OCI-LY1 (cell line): ENCODE measurements at regions not wholly inside any gene's neighbourhood (a gene's known extent, or its start where the extent isn't known, plus 50 kb on each side); places are given as distances from the start of the nearest gene placed in this dataset.

Experiments
- EZH2 ChIP-seq: fragments of 200-600 bp; sonication (generic), shearing (Covaris generic); IDR thresholded peaks from 2 replicates; pipeline ENCODE4 v1.8.0; 2017; ENCODE audit warnings: borderline replicate concordance, mixed run types, mild to moderate bottlenecking, antibody characterized with exemption, low read length, moderate library complexity, mixed read lengths
- TF ChIP-seq, protein P1 (sequence below): fragments of 200-600 bp; sonication (generic), shearing (Covaris generic); IDR thresholded peaks from 2 replicates; pipeline ENCODE4 v1.5.1; 2017; ENCODE audit warnings: mild to moderate bottlenecking, antibody characterized with exemption, low read length, moderate library complexity, mixed read lengths

DNA sequence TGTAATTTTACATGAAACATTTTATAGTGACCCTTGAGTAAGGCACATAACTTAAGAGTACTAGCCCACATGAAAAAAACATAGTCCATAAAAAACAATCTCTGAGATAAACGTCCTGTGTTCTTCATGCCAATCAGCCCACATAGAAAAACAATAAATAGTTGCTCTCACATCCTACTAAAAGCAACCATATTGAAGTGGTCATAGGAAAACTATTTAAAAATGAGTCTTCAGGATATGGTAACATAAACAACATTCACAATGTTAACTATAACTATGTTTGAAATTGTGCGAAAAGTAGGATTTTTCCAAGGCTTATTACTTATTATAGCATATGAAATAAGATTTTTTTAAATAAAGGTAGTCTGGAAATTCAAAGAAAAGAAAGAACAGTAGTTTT lies 77.1 kb upstream of the EPHA5 start:
- TF ChIP-seq, protein P1, sequence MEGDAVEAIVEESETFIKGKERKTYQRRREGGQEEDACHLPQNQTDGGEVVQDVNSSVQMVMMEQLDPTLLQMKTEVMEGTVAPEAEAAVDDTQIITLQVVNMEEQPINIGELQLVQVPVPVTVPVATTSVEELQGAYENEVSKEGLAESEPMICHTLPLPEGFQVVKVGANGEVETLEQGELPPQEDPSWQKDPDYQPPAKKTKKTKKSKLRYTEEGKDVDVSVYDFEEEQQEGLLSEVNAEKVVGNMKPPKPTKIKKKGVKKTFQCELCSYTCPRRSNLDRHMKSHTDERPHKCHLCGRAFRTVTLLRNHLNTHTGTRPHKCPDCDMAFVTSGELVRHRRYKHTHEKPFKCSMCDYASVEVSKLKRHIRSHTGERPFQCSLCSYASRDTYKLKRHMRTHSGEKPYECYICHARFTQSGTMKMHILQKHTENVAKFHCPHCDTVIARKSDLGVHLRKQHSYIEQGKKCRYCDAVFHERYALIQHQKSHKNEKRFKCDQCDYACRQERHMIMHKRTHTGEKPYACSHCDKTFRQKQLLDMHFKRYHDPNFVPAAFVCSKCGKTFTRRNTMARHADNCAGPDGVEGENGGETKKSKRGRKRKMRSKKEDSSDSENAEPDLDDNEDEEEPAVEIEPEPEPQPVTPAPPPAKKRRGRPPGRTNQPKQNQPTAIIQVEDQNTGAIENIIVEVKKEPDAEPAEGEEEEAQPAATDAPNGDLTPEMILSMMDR = no peak
- no peak for TF ChIP-seq EZH2
